Transverse colon (tissue), 4 donors: ENCODE measurements at regions not wholly inside any gene's neighbourhood (a gene's known extent, or its start where the extent isn't known, plus 50 kb on each side); places are given as distances from the start of the nearest gene placed in this dataset.

ENCODE experiments used
- CTCF ChIP-seq, 5 experiments: fragments of 200-600 bp in 3 of 5; fragments of 450-650 bp in 2 of 5; sonication (generic) in 3 of 5; IDR thresholded peaks; 1 replicate in 2 of 5; 2 replicates in 3 of 5; pipeline ENCODE4 v1.5.1; 2016 to 2017; ENCODE audit warnings: antibody characterized with exemption in 5 of 5, inconsistent platforms in 3 of 5, mild to moderate bottlenecking in 2 of 5, moderate library complexity in 1 of 5
- POLR2A ChIP-seq: fragments of 450-650 bp; IDR thresholded peaks from one replicate; pipeline ENCODE4 v1.6.1; 2016; ENCODE audit warnings: antibody characterized with exemption, mild to moderate bottlenecking, moderate library complexity
- POLR2AphosphoS5 ChIP-seq, 3 donors: sonication (generic); formaldehyde crosslinking; IDR thresholded peaks; one replicate each; pipeline ENCODE4 v1.6.1; 2016; ENCODE audit warnings: antibody characterized with exemption in 3 of 3

GRCh38 chr2:12326449-12327190 is 390.1 kb upstream of the TRIB2 start:
- TF ChIP-seq CTCF (IDR thresholded peaks at IDR 0.05): no peak
- no peak for TF ChIP-seq POLR2AphosphoS5 (IDR thresholded peaks at IDR 0.05)
- TF ChIP-seq POLR2A: no peak
